ENCODE measurements at regions not wholly inside any gene's neighbourhood (a gene's known extent, or its start where the extent isn't known, plus 50 kb on each side); places are given as distances from the start of the nearest gene placed in this dataset.

- TF ChIP-seq CTCF (conservative IDR thresholded peaks at IDR 0.05 in 1 of 2, IDR thresholded peaks at IDR 0.05 in 1 of 2; ENCODE audit: low read depth in 1 of 2, low read length in 2 of 2) (no peak), EZH2 (IDR thresholded peaks at IDR 0.05; ENCODE audit: low read length, missing control alignments) (no peak)
Measured at GRCh38 chr7:101729241-101729883, 88.1 kb upstream of the CUX1 start.
